Stimulated activated CD4-positive, alpha-beta T cell treated with anti-CD3 and anti-CD28 coated beads, TNF-alpha, amount 100 ng/mL, for 24 hours (primary cell): ENCODE measurements at regions not wholly inside any gene's neighbourhood (a gene's known extent, or its start where the extent isn't known, plus 50 kb on each side); places are given as distances from the start of the nearest gene placed in this dataset.

Experiments
- DNase-seq, 3 experiments: peaks; one replicate each; pipeline ENCODE4 v3.0.0-alpha.2; 2020; ENCODE audit warnings: low read depth in 3 of 3

DNA sequence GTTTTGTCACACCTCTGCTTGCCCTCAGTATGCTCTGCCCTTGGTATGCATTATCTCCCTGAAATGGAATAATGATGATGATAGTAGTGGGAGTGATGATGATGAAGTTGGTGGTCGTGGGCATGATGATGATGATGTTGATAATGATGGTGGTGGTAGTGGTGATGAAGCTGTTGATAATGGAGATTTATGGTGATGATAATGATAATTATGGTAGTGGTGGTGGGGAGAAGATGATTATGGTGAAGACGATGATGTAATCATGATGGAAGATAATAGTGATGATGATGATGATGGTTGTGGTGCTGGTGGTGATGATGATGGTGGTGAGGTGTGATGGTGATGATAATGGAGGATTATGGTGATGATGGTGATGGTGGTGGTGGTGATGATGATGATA lies 390.1 kb upstream of the EEF2KMT start:
- DNase-seq: no peak

DNA sequence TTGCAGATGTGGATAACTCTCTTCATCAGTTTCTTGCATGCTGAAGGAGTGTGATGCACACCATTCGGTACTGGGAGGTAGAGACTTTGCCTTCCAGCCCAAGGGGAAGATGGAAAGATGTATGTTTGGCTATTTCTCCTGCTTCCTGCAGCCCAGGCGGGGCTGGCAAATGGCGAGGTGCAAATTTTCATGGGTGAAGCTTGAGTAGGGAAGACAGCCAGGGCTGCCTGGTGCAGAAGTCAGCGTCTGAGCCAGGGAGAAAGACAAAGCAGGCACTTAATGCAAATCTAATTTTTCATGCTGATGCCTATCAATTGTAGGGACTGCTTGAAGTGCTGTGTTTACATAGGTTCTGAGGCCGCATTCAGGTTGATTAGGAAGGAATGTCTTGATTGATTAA lies 384.7 kb upstream of the EEF2KMT start:
- DNase-seq: no peak

DNA sequence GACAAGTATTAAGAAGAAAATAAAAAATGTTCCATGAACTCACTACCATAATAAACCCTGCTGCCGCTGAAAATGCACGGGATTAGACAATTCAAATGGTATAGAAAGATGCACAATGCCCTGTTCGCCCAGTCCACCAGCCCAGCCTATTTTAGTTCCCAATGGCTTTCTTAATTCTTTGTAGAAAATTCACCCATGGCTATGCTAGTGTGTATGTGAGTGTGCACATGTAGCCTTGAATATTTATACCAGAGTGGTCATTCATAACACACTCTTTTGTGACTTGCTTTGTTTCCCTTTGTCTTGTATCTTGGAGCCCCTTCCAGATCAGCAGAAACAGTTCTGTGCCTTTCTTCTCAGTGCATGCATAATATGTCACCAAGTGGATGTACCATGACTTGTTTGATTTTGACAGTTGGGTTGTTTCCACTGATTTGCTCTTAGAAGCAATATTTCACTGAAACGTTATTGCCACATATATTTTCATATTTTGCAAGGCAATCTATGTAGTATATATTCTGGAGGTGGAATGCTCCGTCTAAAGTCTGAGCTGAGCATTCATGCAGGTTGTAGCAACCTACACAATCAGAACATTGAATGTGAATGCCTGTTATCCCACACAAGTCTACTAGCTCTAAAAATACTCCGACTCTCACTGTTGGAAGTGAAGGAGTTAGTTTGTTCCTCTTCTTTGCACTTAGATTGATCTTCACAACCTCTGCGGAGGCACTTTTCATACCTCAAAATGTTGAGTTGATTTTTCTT lies 383.0 kb upstream of the EEF2KMT start:
- DNase-seq: no peak

DNA sequence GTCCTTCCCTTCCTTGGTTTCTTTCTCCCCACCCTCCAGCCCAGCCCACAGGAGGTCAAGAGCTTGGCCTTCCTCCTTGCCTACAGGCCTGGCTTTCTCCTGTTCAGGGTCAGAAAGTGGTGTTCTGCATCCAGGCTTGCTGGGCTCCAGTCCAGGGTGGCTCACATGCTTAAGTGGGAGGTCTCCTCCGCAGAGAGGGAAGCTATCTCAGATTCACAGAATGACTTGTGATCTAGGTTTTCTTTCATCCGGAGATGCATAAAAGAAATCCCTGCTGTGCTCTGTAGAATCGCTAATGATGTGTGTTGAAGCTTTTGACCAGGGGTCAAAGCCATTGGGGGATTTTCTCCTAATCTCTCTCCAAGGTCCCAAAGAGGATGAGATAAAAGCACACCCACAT lies 382.3 kb upstream of the EEF2KMT start:
- DNase-seq: no peak

DNA sequence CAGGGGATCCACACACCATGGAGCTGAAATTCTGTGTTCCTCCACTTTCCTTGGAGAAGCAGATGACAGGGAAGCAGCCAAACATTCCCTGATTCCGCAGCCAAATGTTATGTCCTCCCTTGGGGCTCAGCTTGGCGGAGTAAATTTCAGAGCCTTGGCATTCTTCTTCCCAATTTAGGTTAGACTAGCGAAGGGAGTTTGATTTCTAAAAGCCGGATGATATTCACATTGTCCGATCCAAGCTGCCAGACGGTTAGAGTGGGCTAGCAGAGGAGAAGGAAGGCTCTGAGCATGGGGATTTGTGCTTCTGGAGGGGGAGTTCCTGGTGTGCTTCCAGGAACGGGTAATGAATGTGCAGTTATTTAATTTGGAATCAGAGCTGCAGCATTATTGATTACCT lies 380.4 kb upstream of the EEF2KMT start:
- no peak for DNase-seq

DNA sequence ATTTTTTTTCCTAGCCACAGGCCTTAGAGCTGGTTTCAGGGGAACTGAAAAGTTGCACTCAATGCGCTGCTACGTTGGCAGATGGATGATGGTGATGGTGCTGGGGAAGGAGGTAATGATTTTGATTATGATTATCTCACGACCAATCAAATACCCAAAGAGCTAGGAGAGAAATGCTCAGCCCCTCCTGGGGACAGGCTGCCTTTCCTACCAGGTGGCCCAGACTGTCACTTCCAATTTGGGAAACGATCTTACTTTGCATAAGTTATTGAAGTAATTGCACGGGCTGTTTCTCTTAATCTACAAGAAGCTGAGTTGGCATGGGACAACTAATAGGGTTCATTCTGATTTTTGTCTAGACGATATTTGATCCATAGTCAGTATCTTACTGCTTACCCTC lies 379.7 kb upstream of the EEF2KMT start:
- DNase-seq: no peak

DNA sequence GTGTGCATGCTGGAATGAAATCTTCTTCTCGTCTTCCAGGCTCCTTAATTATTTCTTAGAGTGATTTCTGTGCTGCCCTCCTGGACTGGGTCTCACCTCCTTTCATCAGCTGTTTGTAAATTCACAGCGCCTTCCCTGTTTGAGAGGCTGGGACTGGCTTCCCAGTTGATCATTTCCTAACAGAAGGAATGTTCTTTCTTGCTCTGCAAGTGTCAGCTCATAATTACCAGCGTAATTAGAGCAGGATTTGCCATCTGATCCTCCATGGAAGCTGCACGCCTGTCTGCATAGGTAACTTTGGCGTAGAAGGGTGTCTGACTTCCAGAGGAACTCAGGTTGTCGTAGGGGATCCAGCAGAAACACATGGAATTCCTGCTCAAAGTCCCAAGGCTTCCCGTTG lies 375.0 kb upstream of the EEF2KMT start:
- DNase-seq: no peak

DNA sequence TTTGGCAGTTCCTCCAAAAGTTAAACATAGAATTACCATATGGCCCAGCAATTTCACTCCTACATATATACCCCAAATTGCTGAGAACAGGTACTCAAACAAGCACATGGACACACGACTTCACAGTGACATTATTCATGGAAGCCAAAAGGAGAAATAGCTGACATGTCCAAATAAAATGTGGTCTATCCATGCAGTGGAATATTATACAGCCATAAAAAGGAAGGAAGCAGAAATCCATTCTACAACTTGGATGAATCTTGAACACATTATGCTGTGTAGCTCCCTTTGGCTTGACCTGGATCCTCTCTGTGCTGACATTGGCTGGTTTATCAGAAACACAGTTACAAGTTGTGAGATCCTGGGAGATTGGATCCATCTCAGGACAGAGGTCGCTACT lies 370.9 kb upstream of the EEF2KMT start:
- no peak for DNase-seq

DNA sequence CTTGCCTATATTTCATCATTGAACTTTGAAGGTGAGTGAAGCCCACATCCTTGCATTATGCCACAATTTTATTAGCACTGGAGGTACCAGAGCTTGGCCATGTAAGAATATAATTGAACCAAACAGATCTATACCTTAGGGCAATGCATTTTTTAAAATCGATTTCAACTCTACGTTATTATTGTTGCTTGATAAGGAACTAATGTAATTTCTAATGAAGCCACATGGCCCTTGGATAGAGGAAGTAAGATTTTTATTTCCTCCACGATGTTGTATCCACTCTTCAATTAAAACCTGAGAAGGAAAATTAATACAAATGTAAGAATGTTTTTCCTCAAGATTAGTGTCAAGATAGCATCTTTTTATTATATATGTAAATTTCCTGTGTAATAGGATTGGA lies 370.0 kb upstream of the EEF2KMT start:
- no peak for DNase-seq

DNA sequence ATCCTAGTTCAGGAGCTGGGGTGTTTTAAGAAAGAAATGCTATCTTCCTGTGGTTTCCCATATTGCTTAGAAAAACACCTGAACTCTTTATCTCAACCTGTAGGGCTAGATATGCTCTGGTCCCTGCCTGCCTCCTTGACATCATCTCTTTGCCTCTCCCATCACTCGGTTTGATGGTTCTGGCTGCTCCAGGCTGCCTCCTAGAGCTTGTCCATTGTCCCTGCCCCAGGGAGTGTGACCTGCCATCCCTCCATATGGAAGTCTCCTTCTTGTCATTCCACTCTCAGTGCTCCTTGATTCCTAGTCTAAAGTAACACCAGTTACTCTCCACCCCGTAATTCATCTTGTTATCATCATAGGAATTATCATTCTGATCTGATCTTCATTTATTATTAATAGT lies 369.0 kb upstream of the EEF2KMT start:
- DNase-seq: no peak

DNA sequence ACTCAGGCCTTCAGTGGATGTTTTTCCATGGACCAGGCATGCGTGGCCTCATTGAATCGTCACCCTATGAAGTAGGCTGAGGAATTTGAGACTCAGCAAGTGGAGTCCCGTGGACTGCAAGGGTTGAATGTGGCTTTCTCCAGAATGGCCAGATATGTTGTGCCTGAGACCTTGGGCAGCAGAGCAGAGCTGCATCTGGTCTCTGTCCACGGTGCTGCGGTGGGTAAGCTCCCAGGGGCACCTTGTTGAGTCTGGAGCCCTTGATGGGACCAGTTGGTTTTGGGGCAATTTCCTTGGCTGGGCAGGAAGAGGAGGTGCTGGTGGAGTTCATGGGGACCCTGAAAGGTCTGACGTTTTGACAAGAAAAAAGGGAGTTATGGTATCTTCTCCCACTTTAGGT lies 368.1 kb upstream of the EEF2KMT start:
- DNase-seq: no peak

DNA sequence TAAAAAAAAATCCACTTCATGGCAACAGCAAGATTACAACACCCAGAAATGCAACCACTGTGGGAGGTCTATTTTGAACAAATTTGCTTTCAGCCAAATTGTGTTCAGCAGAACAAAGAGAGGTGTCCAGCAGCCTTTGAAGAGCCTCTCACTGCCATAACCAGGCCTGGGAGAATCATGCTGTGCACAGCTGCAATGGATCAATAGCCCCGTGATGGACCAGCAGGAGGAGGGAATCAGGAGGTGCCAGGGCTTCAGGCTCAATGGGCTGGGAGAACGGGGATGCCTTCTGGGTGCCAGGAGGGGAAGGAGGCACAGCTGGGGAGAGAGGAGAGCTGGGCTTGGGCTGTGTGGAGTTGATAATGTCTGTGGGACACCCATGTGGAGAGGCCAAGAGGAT lies 366.2 kb upstream of the EEF2KMT start:
- DNase-seq: no peak

DNA sequence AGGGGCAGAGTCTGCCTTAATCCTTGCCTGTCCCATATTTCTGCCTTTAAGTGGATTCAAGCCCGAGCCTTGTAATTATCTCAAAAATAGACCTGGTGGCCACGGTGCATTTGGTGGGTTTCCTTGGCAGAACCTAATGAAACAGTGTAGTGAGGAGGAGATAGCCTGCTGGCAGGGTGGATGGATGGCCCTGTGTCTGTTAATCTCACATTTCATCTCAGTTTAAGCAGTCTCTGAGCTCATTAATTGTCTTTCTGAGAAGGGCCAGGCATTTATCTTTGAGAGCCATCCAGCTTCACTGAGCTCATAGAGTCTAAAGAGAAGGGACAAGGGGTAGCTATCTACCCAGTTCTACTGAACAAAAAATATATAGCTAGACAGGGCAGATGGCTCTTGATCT lies 364.0 kb upstream of the EEF2KMT start:
- DNase-seq: no peak

DNA sequence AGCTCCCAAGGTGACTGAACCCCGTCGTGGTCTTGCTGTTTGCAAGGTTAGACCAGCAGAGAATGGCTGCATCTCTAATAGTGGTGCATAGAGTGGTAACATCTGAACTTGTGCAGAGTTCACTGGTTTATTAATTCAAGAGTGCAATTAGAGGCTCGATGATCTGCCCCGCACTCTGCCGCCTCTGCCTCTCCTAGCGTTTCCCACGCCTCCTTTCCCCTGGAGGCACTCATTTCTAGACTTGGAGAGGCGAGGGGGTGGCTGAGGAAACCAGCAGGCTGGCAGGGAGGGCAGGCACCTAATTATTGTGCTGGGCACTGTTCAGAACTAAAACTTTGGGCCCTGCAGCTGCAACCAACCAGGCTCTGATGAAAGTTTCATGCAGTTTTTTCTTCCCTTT lies 363.5 kb upstream of the EEF2KMT start:
- DNase-seq: no peak

DNA sequence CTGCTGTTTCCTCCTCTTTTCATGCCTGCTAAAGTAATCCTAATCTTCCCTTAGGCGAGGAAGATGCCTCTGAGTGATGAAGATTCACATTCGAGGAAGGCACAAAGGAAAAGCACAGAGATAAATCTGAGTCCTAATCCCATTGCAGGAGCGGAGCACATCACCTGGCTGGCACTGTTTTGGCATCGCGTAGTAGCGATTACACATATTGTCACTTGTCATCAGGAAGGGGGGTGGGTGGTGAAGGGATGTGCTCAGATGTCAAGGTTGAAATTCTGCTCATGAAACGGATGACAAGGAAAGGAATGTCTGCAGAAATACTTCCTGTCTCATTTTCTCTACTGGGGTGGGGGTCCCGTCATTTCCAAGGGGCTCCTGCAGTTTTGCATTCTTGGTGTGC lies 363.1 kb upstream of the EEF2KMT start:
- DNase-seq: no peak

DNA sequence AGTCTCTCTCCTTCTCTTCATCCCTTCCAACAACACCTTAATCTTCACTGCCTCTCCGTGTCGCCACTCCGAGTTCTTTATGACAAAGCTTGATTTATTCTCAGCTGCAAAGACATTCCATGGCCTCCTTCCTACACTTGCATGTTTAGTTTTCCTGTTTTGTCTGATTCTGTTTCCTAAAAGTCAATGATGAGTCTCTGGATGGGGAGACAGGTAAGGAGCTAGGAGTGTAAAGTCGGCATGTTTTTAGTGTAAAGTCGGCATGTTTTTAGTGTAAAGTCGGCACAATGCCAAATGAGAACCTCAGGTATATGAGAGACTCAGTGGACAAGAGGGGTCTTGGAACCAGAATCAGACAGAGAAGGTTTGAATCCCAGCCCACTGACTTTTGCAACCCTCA lies 362.3 kb upstream of the EEF2KMT start:
- DNase-seq: no peak

DNA sequence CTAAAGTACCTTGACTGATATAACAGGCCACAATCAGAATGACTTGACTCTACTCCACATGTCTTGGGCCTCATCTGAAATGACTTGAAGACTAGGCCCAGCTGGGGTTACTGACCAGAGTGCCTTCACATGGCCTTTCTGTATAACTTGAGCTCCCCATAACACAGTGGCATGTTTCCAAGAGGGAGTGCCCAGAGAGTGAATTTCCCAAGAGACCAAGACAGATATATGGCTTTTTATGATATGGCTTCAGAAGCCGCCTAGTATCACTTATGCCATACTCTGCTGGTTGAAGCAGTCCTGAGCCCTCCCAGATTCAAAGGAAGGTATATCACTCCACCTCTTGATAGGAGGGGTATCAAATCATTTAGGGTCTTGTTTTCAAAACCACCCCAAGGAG lies 357.5 kb upstream of the EEF2KMT start:
- DNase-seq: no peak

DNA sequence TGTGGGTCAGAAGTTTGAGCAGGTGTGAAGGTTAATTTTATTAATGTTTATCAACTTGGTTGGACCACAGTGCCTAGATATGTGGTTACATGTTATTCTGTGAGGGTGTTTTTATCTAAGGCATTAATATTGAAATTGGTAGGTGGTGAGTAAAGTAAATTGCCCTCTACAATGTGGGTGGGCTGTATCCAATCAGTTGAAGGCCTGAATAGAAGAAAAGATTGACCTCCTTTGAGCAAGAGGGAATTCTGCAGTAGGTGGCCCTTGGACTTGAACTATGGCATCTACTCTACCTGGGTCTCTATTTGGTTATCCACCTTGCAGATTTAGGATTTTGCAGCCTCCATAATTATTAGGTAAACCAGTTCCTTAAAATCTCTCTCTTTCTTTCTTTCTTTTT lies 356.8 kb upstream of the EEF2KMT start:
- DNase-seq: no peak

DNA sequence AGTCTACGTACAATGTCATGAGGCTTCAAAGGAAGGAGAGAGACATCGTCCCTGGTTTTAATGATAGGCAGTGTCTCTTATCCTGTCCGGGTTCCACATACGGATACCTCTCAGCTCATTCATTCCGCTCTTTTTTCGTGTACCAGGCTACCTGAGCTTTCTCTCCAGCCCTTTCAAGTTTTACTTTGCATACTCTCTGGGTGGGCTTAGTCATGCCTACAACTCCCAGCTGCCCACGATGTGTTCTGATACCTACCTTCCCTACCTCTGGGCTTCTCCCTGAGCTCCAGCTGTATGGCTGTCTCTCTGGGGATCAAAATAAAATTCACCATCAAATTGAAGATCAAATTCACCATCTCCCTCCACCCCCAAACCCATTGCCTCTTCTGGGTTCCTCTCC lies 354.0 kb upstream of the EEF2KMT start:
- no peak for DNase-seq

DNA sequence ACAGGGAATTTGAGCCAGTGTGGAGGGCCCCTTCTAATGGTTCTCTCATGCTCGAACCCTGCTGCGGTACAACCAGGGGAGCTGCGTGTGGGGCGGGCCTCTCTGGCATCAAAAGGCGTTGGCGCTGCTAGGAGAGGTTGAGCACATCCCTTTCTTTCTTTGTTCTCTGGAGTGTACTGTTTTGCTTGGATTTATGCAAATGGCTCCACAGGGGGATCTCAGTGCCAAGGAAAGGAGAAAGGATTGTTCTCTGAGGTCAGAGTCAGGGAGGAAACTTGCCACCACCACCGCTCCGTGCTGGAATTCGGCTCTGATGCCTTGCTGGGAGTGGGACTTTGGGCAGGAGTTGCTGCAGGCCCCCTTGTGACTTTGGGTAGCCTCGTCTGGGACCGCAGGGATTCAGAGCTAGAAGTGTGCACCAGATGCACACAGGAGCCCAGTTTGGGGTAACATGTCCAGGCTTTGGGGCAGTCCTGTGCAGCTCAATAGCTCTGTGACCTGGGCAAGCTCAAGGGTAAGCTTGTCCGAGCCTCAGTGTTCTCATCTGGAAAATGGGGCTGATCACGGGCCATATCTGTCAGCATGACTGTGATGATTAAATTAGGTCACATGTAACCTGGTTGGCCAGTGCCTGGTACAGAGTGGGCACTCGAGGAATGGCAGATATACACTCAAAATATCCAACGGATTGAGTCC lies 353.0 kb upstream of the EEF2KMT start:
- DNase-seq: no peak

DNA sequence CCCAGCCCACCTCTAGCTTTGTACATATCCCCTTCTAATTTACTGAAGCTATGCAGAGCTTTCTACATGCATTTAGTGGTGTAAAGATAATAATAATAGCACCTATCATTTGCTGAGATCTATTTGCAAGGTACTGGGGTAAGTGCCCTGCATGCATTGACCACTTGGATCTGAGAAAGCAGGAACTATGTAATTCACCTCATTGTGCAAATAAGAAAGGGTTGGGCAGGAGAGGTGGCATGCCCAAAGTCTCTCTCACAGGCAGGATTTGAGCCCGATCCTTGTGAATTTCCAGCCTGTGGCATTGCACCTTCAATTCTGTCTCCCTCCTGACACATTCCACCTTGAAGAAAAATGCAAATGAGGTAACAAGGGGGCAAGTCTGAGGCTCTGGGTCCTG lies 352.3 kb upstream of the EEF2KMT start:
- no peak for DNase-seq

DNA sequence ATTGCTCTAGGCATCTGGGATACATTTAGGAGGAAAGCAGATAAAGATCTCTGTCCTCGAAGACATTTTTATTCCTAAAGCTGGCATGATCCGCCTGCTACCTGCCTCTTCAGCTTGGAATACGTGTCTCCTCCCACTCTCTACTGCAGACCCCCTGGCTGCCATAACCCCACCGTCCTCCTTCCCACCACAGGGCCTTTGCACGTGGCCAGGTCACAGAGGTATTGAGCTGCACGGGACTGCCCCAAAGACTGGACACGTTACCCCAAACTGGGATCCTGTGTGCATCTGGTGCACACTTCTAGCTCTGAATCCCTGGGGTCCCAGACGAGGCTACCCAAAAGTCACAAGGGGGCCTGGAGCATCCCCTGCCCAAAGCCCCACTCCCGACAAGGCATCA lies 351.2 kb upstream of the EEF2KMT start:
- DNase-seq: no peak

DNA sequence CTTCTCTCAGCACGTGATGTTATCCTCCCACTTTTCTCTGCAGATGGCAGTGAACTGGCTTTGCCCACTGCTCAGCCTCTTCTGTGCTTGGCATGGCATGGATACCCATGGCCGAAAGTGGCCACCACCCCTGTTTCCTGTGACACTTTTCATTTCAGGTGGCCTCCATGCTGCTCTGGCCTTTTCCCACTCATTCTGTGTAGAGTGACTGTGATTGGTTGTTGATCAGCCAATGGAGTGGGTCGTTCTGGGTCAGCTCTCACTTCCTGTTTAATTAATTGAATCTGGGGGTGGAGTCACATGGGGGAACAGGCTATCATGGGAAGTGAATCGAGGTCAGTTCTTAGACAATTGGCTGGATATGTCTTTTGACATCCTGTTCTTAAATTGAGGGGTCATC lies 350.1 kb upstream of the EEF2KMT start:
- no peak for DNase-seq
